Effector memory CD4-positive, alpha-beta T cell (primary cell): ENCODE measurements at regions not wholly inside any gene's neighbourhood (a gene's known extent, or its start where the extent isn't known, plus 50 kb on each side); places are given as distances from the start of the nearest gene placed in this dataset.
A peak's percentile ranks its signal among the peaks of the same experiment; 100 is the strongest.

Experiments used
- DNase-seq, 3 donors: peaks; one replicate each; pipeline ENCODE4 v3.0.0-alpha.2; 2020
- H3K27ac ChIP-seq: 2 replicates; pipeline ENCODE4 v1.7.0; 2013; ENCODE audit warnings: mild to moderate bottlenecking, low read length, moderate library complexity; ENCODE audit not compliant: insufficient read depth, poor library complexity, severe bottlenecking
- H3K27me3 ChIP-seq: replicated peaks from 2 replicates; pipeline ENCODE4 v1.7.0; 2013; ENCODE audit warnings: mild to moderate bottlenecking, low read length; ENCODE audit not compliant: insufficient read depth, control insufficient read depth, poor library complexity, severe bottlenecking
- H3K36me3 ChIP-seq: 2 replicates; pipeline ENCODE4 v1.7.0; 2013; ENCODE audit warnings: mild to moderate bottlenecking, low read length, moderate library complexity; ENCODE audit not compliant: control insufficient read depth, insufficient read depth
- H3K4me1 ChIP-seq: 2 replicates; pipeline ENCODE4 v1.7.0; 2013; ENCODE audit warnings: low read length, mild to moderate bottlenecking; ENCODE audit not compliant: control insufficient read depth, insufficient read depth, poor library complexity, severe bottlenecking
- H3K4me3 ChIP-seq: 2 replicates; pipeline ENCODE4 v1.7.0; 2013; ENCODE audit warnings: low read length, low read depth, mild to moderate bottlenecking; ENCODE audit not compliant: insufficient read depth, poor library complexity, severe bottlenecking
- H3K9me3 ChIP-seq: 2 replicates; pipeline ENCODE4 v1.7.0; 2013; ENCODE audit warnings: mild to moderate bottlenecking, low read length, moderate library complexity; ENCODE audit not compliant: control insufficient read depth

DNA sequence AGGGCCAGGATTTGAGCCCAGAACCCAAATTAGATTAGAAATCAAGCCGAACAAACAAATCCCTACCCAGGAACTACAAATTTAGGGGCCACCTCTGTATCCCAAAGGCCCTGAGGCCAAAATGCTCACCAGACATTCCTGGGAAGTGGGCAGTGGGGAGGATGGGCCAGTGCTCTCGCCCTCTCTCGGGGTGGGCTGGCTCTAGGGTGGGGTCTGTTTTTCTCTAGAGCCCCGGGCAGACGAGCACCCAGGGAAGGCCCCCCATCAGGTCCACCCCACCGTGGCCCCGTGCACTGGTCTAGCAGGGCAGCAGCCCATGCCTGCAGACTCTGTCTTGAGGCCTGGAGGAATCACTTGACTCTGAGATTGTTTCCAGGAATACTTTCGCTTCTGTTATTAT lies 252.0 kb downstream of the RRAGC start:
- no peaks in the 10 kb centered on the region for H3K9me3 ChIP-seq
- no peak overlapping the region for H3K4me3 ChIP-seq
- H3K27me3 ChIP-seq = peaks cover 3% of the 10 kb centered on the region
- no peak overlapping the region for H3K27ac ChIP-seq
- DNase-seq = no peak
- no peaks in the 10 kb centered on the region for H3K36me3 ChIP-seq
- no peaks in the 10 kb centered on the region for H3K4me1 ChIP-seq

DNA sequence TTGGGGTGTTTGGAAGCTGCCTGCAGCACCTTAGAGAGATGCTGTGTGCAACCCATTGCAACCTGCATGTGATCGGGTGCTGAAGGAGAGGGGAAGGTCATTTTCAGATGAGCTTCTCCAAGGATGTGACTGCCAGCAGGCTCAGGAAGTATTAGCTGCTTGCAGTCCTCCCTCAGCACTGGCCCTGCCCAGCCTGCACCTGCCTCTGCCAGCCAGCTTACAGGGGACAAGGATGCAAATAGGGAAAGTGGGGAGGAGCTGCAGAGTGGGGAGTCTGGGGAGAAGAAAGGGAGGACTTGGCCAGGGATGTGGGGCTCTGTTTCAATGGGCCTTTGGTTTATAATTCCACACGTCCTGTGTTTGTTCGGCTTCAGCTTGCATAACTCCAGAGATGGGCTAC lies 254.5 kb downstream of the RRAGC start:
- no peaks in the 10 kb centered on the region for H3K9me3 ChIP-seq
- H3K27me3 ChIP-seq = peaks cover 2% of the 10 kb centered on the region
- no peaks in the 10 kb centered on the region for H3K4me1 ChIP-seq
- no peak overlapping the region for H3K4me3 ChIP-seq
- no peak for DNase-seq
- H3K27ac ChIP-seq = no peak overlapping the region
- H3K36me3 ChIP-seq = no peaks in the 10 kb centered on the region

DNA sequence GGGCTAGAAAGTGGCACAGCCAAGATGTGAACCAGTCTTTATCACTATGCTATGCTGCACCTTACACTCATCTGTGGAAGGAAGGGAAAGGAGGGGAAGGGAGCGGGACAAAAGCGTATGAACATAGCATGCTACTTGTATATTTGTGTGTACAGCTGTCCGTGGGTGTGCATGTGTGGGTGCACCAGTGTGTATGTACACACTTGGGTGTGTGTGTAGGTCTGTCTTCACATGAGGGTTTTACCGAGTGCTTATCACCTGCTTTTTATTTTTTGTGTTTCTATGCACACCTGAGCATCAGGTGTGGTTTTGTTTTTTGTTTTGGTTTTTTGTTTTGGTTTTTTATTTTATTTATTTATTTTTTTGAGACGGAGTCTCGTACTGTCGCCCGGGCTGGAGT lies 255.7 kb downstream of the RRAGC start:
- no peak overlapping the region for H3K4me3 ChIP-seq
- H3K9me3 ChIP-seq = no peaks in the 10 kb centered on the region
- no peaks in the 10 kb centered on the region for H3K4me1 ChIP-seq
- no peaks in the 10 kb centered on the region for H3K36me3 ChIP-seq
- H3K27ac ChIP-seq = no peak overlapping the region
- DNase-seq = no peak
- H3K27me3 ChIP-seq = peaks cover 2% of the 10 kb centered on the region

DNA sequence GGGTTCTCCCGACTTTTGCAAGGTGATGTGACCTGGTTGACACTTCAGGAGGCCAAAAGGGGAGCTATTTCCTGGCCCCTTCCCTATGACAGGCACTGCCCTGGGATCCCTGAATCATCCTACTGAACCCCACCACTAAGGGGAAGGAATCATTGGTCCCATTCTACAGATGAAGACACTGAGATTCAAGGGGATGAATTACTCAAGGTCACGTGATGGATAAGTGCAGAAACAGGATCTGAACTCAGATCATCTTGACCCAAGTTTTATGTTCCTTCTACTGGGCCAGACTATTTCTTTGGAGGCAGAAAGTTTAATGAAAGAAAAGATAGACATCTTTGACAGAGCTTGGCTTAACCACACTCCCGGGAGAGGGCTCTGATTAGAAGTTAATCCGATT lies 258.7 kb downstream of the RRAGC start:
- Histone ChIP-seq H3K36me3 (no peaks in the 10 kb centered on the region), H3K4me3 (no peak overlapping the region), H3K27ac (no peak overlapping the region), H3K4me1 (no peaks in the 10 kb centered on the region), H3K9me3 (no peaks in the 10 kb centered on the region), H3K27me3 (peaks cover 2% of the 10 kb centered on the region)
- no peak for DNase-seq

DNA sequence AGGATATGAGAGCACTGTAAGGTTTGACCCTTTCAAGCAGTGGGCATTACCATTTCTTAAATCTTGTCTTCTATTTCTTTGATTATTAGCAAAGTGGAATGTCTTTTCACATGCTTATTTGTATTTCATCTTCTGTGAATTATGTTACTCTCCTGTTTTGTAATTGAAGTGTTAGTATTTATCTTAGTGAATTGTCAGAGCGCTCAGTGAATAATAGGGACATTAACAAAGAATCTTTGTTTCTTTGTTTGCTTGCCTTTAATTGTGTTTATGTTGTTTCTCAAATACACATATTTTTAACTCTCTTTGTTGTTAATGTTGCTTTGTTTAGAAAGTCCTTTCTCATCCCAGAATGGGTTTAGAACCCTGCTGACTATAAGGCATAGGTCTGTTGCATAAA lies 259.3 kb downstream of the RRAGC start:
- Histone ChIP-seq H3K4me3 (no peak overlapping the region), H3K4me1 (no peaks in the 10 kb centered on the region), H3K9me3 (no peaks in the 10 kb centered on the region), H3K27ac (no peak overlapping the region), H3K36me3 (no peaks in the 10 kb centered on the region), H3K27me3 (peaks cover 2% of the 10 kb centered on the region)
- no peak for DNase-seq

DNA sequence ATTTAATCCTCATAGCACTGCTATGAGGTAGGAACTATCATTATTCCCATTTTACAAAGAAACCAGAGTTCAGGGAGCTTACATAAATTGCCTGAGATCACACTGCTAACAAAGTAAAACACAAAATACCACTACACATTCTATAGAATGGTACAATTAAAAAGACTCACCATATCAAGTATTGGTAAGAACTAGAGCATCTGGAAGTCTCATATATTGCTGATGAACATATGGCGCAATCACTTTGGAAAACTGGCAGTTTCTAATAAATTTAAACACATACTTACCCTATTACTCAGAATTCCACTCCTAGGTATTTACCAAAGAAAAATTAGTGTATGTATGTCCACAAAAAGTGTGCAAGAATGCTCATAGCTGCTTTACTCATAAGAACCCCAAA lies 261.5 kb downstream of the RRAGC start:
- Histone ChIP-seq H3K4me3 (no peak overlapping the region), H3K27ac (no peak overlapping the region), H3K36me3 (no peaks in the 10 kb centered on the region), H3K27me3 (peaks cover 2% of the 10 kb centered on the region), H3K9me3 (no peaks in the 10 kb centered on the region), H3K4me1 (no peaks in the 10 kb centered on the region)
- DNase-seq = no peak

DNA sequence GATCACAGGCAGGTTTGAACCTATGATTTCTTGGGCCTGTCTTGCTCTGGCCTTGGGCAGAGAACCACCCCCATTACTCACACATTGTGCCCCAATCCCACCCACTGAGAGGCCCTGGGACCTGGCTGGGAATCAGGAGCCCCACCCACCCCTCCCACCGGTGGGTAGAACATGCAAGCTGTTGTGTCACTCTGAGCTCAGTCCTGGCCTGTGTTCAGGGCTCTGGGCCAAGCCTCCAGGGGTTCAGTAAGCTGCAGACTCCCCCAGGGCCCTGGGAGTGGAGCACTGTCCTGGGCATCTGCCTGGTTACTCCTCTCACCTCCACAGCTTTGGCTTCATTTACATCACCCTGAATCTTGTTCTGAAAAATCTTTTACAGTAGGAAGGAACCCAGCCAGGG lies 270.5 kb downstream of the RRAGC start:
- no peak overlapping the region for H3K27ac ChIP-seq
- no peak overlapping the region for H3K4me3 ChIP-seq
- no peaks in the 10 kb centered on the region for H3K27me3 ChIP-seq
- DNase-seq = no peak
- H3K36me3 ChIP-seq = no peaks in the 10 kb centered on the region
- no peaks in the 10 kb centered on the region for H3K9me3 ChIP-seq
- no peaks in the 10 kb centered on the region for H3K4me1 ChIP-seq

DNA sequence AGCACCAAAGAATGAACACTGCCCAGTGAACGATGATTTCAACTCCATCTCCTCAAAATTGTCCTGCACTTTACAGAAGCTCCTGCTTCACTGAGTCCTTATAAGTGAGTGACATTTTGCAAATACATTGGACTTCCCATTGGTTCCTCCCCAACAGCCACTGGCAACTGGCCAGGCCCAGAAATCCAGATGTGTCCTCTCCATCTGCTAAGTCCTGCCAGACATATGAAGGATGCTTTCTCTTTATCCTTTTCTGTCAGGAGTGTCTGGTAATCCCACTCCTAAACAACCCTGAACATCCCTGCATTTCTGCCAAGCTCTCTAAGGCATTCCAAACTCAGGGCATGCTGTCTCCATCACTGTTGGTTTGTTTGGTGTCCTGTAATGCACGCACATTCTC lies 271.8 kb downstream of the RRAGC start:
- Histone ChIP-seq H3K27ac (no peak overlapping the region), H3K4me3 (no peak overlapping the region), H3K9me3 (no peaks in the 10 kb centered on the region), H3K4me1 (no peaks in the 10 kb centered on the region), H3K36me3 (no peaks in the 10 kb centered on the region), H3K27me3 (no peaks in the 10 kb centered on the region)
- no peak for DNase-seq

GRCh38 chr1:38586993-38587646 lies 272.5 kb downstream of the RRAGC start:
- no peaks in the 10 kb centered on the region for H3K4me1 ChIP-seq
- H3K36me3 ChIP-seq = no peaks in the 10 kb centered on the region
- H3K27ac ChIP-seq = no peak overlapping the region
- no peak overlapping the region for H3K4me3 ChIP-seq
- no peaks in the 10 kb centered on the region for H3K9me3 ChIP-seq
- H3K27me3 ChIP-seq = no peaks in the 10 kb centered on the region
- DNase-seq = peak in 2 of 3 donors; percentile 5 to 30

- no peak overlapping the region for H3K4me3 ChIP-seq
- H3K36me3 ChIP-seq = no peaks in the 10 kb centered on the region
- H3K27me3 ChIP-seq = no peaks in the 10 kb centered on the region
- H3K4me1 ChIP-seq = no peaks in the 10 kb centered on the region
- no peak for DNase-seq
- no peaks in the 10 kb centered on the region for H3K9me3 ChIP-seq
- H3K27ac ChIP-seq = no peak overlapping the region
Measured at GRCh38 chr1:38585971-38586370, 273.6 kb downstream of the RRAGC start.
